Breast epithelium (tissue), 3 donors: ENCODE measurements at regions not wholly inside any gene's neighbourhood (a gene's known extent, or its start where the extent isn't known, plus 50 kb on each side); places are given as distances from the start of the nearest gene placed in this dataset.

ENCODE experiments used
- CTCF ChIP-seq, 3 donors: fragments of 450-650 bp; IDR thresholded peaks; one replicate each; pipeline ENCODE4 v1.5.1; 2016 to 2017; ENCODE audit warnings: antibody characterized with exemption in 3 of 3, mild to moderate bottlenecking in 3 of 3, moderate library complexity in 3 of 3
- POLR2A ChIP-seq: fragments of 450-650 bp; IDR thresholded peaks from one replicate; pipeline ENCODE4 v1.6.1; 2016; ENCODE audit warnings: antibody characterized with exemption, mild to moderate bottlenecking, moderate library complexity

GRCh38 chr10:110413903-110414547 is 83.7 kb upstream of the DUSP5 start:
- TF ChIP-seq CTCF (IDR thresholded peaks at IDR 0.05) (no peak), POLR2A (no peak)
